Activated naive CD8-positive, alpha-beta T cell treated with anti-CD3 and anti-CD28 coated beads, Interleukin-2, amount 50 U/mL, for 24 hours (primary cell): ENCODE measurements at regions not wholly inside any gene's neighbourhood (a gene's known extent, or its start where the extent isn't known, plus 50 kb on each side); places are given as distances from the start of the nearest gene placed in this dataset.
A peak's percentile ranks its signal among the peaks of the same experiment; 100 is the strongest.

Experiments used
- ATAC-seq: fragments of 150-1000 bp; cut with Tn5 transposase; one replicate; pipeline ENCODE4 v1.10.0; 2021
- DNase-seq: peaks from one replicate; pipeline ENCODE4 v3.0.0; 2021
- H3K27ac Mint-ChIP-seq: one replicate; pipeline ENCODE4 v1.8.0; 2021; ENCODE audit warnings: mild to moderate bottlenecking, mixed read lengths
- H3K27me3 Mint-ChIP-seq: one replicate; pipeline ENCODE4 v1.8.0; 2021; ENCODE audit warnings: mixed read lengths
- H3K36me3 Mint-ChIP-seq: one replicate; pipeline ENCODE4 v1.8.0; 2021; ENCODE audit warnings: low read depth, mixed read lengths
- H3K4me1 Mint-ChIP-seq: one replicate; pipeline ENCODE4 v1.8.0; 2021; ENCODE audit warnings: mixed read lengths
- H3K4me3 Mint-ChIP-seq: one replicate; pipeline ENCODE4 v1.8.0; 2021; ENCODE audit warnings: mild to moderate bottlenecking, moderate library complexity, mixed read lengths
- H3K9me3 Mint-ChIP-seq: one replicate; pipeline ENCODE4 v1.8.0; 2021; ENCODE audit warnings: mixed read lengths

- DNase-seq = no peak
- no peaks in the 10 kb centered on the region for H3K9me3 Mint-ChIP-seq
- no peak overlapping the region for H3K27ac Mint-ChIP-seq
- no peak for ATAC-seq
- no peaks in the 10 kb centered on the region for H3K36me3 Mint-ChIP-seq
- H3K27me3 Mint-ChIP-seq = no peaks in the 10 kb centered on the region
- H3K4me1 Mint-ChIP-seq = peaks cover 45% of the 10 kb centered on the region
- no peak overlapping the region for H3K4me3 Mint-ChIP-seq
These were observed 193.2 kb upstream of the ITGA4 start for GRCh38 chr2:181264001-181264400.

- no peak overlapping the region for H3K27ac Mint-ChIP-seq
- H3K4me3 Mint-ChIP-seq = no peak overlapping the region
- no peak for ATAC-seq
- no peaks in the 10 kb centered on the region for H3K36me3 Mint-ChIP-seq
- no peaks in the 10 kb centered on the region for H3K9me3 Mint-ChIP-seq
- H3K27me3 Mint-ChIP-seq = no peaks in the 10 kb centered on the region
- peaks cover 45% of the 10 kb centered on the region for H3K4me1 Mint-ChIP-seq
- no peak for DNase-seq
These were observed 192.7 kb upstream of the ITGA4 start for GRCh38 chr2:181264441-181264840.

- H3K27me3 Mint-ChIP-seq = no peaks in the 10 kb centered on the region
- no peak overlapping the region for H3K4me3 Mint-ChIP-seq
- ATAC-seq (no peak), DNase-seq (no peak)
- H3K9me3 Mint-ChIP-seq = no peaks in the 10 kb centered on the region
- H3K27ac Mint-ChIP-seq = no peak overlapping the region
- peaks cover 36% of the 10 kb centered on the region for H3K4me1 Mint-ChIP-seq
- no peaks in the 10 kb centered on the region for H3K36me3 Mint-ChIP-seq
These were observed 190.6 kb upstream of the ITGA4 start for GRCh38 chr2:181266614-181267013.

GRCh38 chr2:181268174-181268867 is 188.9 kb upstream of the ITGA4 start:
- H3K27me3 Mint-ChIP-seq = no peaks in the 10 kb centered on the region
- no peaks in the 10 kb centered on the region for H3K9me3 Mint-ChIP-seq
- peaks cover 22% of the 10 kb centered on the region for H3K4me1 Mint-ChIP-seq
- DNase-seq = no peak
- H3K27ac Mint-ChIP-seq = no peak overlapping the region
- no peak overlapping the region for H3K4me3 Mint-ChIP-seq
- ATAC-seq = peak; percentile 36
- no peaks in the 10 kb centered on the region for H3K36me3 Mint-ChIP-seq

- Mint-ChIP-seq H3K36me3 (peaks cover 2% of the 10 kb centered on the region), H3K4me3 (no peak overlapping the region), H3K4me1 (peaks cover 36% of the 10 kb centered on the region), H3K27me3 (no peaks in the 10 kb centered on the region), H3K9me3 (no peaks in the 10 kb centered on the region), H3K27ac (no peak overlapping the region)
- DNase-seq = no peak
- ATAC-seq = no peak
These were observed 183.2 kb upstream of the ITGA4 start for GRCh38 chr2:181273986-181274385.

- ATAC-seq = peak; percentile 87
- H3K4me3 Mint-ChIP-seq = no peak overlapping the region
- DNase-seq = no peak
- H3K27me3 Mint-ChIP-seq = no peaks in the 10 kb centered on the region
- H3K9me3 Mint-ChIP-seq = no peaks in the 10 kb centered on the region
- H3K4me1 Mint-ChIP-seq = peaks cover 33% of the 10 kb centered on the region
- H3K27ac Mint-ChIP-seq = peak overlapping the region; percentile 2
- H3K36me3 Mint-ChIP-seq = peaks cover 2% of the 10 kb centered on the region
These were observed 181.5 kb upstream of the ITGA4 start for GRCh38 chr2:181275643-181276070.

- Mint-ChIP-seq H3K4me1 (peaks cover 26% of the 10 kb centered on the region), H3K4me3 (peak overlapping the region; percentile 44), H3K36me3 (peaks cover 5% of the 10 kb centered on the region), H3K9me3 (peaks cover 3% of the 10 kb centered on the region), H3K27ac (peak overlapping the region; percentile 60), H3K27me3 (no peaks in the 10 kb centered on the region)
- ATAC-seq = no peak
- DNase-seq = no peak
These were observed 175.9 kb upstream of the ITGA4 start for GRCh38 chr2:181281206-181281832.

GRCh38 chr2:181285116-181285515 is 172.1 kb upstream of the ITGA4 start:
- H3K9me3 Mint-ChIP-seq = peaks cover 6% of the 10 kb centered on the region
- no peak overlapping the region for H3K27ac Mint-ChIP-seq
- DNase-seq = no peak
- H3K4me3 Mint-ChIP-seq = no peak overlapping the region
- H3K4me1 Mint-ChIP-seq = peaks cover 27% of the 10 kb centered on the region
- ATAC-seq = no peak
- no peaks in the 10 kb centered on the region for H3K27me3 Mint-ChIP-seq
- H3K36me3 Mint-ChIP-seq = peaks cover 3% of the 10 kb centered on the region

GRCh38 chr2:181289698-181290097 is 167.5 kb upstream of the ITGA4 start:
- peaks cover 9% of the 10 kb centered on the region for H3K4me1 Mint-ChIP-seq
- DNase-seq (no peak), ATAC-seq (no peak)
- peaks cover 4% of the 10 kb centered on the region for H3K36me3 Mint-ChIP-seq
- H3K27me3 Mint-ChIP-seq = no peaks in the 10 kb centered on the region
- H3K9me3 Mint-ChIP-seq = peaks cover 3% of the 10 kb centered on the region
- no peak overlapping the region for H3K4me3 Mint-ChIP-seq
- H3K27ac Mint-ChIP-seq = no peak overlapping the region

- Mint-ChIP-seq H3K4me1 (peaks cover 9% of the 10 kb centered on the region), H3K27ac (no peak overlapping the region), H3K4me3 (no peak overlapping the region), H3K27me3 (no peaks in the 10 kb centered on the region), H3K9me3 (peaks cover 3% of the 10 kb centered on the region), H3K36me3 (peaks cover 2% of the 10 kb centered on the region)
- DNase-seq (no peak), ATAC-seq (no peak)
These were observed 167.0 kb upstream of the ITGA4 start for GRCh38 chr2:181290182-181290581.

GRCh38 chr2:181294979-181295378 is 162.2 kb upstream of the ITGA4 start:
- Mint-ChIP-seq H3K27ac (no peak overlapping the region), H3K27me3 (no peaks in the 10 kb centered on the region)
- ATAC-seq = peak; percentile 28

GRCh38 chr2:181300600-181301291 is 156.4 kb upstream of the ITGA4 start:
- Mint-ChIP-seq H3K9me3 (peaks cover 27% of the 10 kb centered on the region), H3K36me3 (peaks cover 13% of the 10 kb centered on the region), H3K27ac (peak overlapping the region; percentile 53), H3K4me3 (peak overlapping the region; percentile 59), H3K4me1 (peaks cover 53% of the 10 kb centered on the region), H3K27me3 (no peaks in the 10 kb centered on the region)
- peak; percentile 21 for ATAC-seq
- DNase-seq = peak; percentile 28

More at GRCh38 chr2:181294979-181295378, 162.2 kb upstream of the ITGA4 start:
- no peak for DNase-seq
- Mint-ChIP-seq H3K4me3 (no peak overlapping the region), H3K9me3 (peaks cover 29% of the 10 kb centered on the region), H3K4me1 (peaks cover 3% of the 10 kb centered on the region), H3K36me3 (peaks cover 15% of the 10 kb centered on the region)

GRCh38 chr2:181304011-181304844 is 153.0 kb upstream of the ITGA4 start:
- no peak for ATAC-seq

More at GRCh38 chr2:181304011-181304844, 153.0 kb upstream of the ITGA4 start:
- H3K9me3 Mint-ChIP-seq = peaks cover 6% of the 10 kb centered on the region
- peaks cover 6% of the 10 kb centered on the region for H3K36me3 Mint-ChIP-seq
- H3K27ac Mint-ChIP-seq = peak overlapping the region; percentile 93
- DNase-seq = no peak
- peaks cover 84% of the 10 kb centered on the region for H3K4me1 Mint-ChIP-seq
- H3K27me3 Mint-ChIP-seq = no peaks in the 10 kb centered on the region
- peak overlapping the region; percentile 66 for H3K4me3 Mint-ChIP-seq
